ENCODE measurements at regions not wholly inside any gene's neighbourhood (a gene's known extent, or its start where the extent isn't known, plus 50 kb on each side); places are given as distances from the start of the nearest gene placed in this dataset.

GRCh38 chr14:21939836-21940235 lies 266.2 kb upstream of the OR4E1 start:
- CTCF ChIA-PET: no interaction called here
- Histone ChIP-seq H3K4me1 (ENCODE audit: control insufficient read depth, insufficient read depth, low read length) (no peaks in the 10 kb centered on the region), H3K79me2 (ENCODE audit: control insufficient read depth, insufficient read depth, low read length) (no peaks in the 10 kb centered on the region), H3K4me3 (no peak overlapping the region), H2AFZ (ENCODE audit: control insufficient read depth, low read depth, low read length) (no peak overlapping the region), H3K27ac (ENCODE audit: control insufficient read depth, insufficient read depth) (no peak overlapping the region), H3K9ac (ENCODE audit: control insufficient read depth, insufficient read depth, low read length) (no peak overlapping the region), H3K4me2 (ENCODE audit: control insufficient read depth, insufficient read depth) (no peak overlapping the region), H3K36me3 (ENCODE audit: control insufficient read depth in 2 of 2, insufficient read depth in 2 of 2, low read length in 1 of 2) (no peaks in the 10 kb centered on the region), H3K27me3 (replicated peaks in 1 of 2; ENCODE audit: control insufficient read depth in 2 of 2, insufficient read depth in 2 of 2, low read length in 1 of 2) (no peaks in the 10 kb centered on the region), H4K20me1 (ENCODE audit: control insufficient read depth, insufficient read depth) (no peaks in the 10 kb centered on the region), H3K9me3 (replicated peaks; ENCODE audit: control insufficient read depth, insufficient read depth, low read length) (no peaks in the 10 kb centered on the region)
- intact Hi-C loops (cut with micrococcal nuclease; ENCODE audit: unreplicated experiment): no loop called here
- ATAC-seq (no peak), FAIRE-seq (no peak), DNase-seq (ENCODE audit: low read depth, low spot score) (no peak)
- RAD21 ChIA-PET (ENCODE audit: unreplicated experiment): no interaction called here
- no peak for TF ChIP-seq HDAC2 (IDR thresholded peaks at IDR 0.05)
- TF ChIP-seq ZBTB40 (IDR thresholded peaks at IDR 0.05; ENCODE audit: borderline replicate concordance): no peak
- no peak for TF ChIP-seq IKZF1 (conservative IDR thresholded peaks at IDR 0.05)
- no peak for TF ChIP-seq PAX8 (IDR thresholded peaks at IDR 0.05)
- no peak for TF ChIP-seq HDAC6 (IDR thresholded peaks at IDR 0.05; ENCODE audit: unreplicated experiment)
- TF ChIP-seq BMI1 (IDR thresholded peaks at IDR 0.05; ENCODE audit: borderline replicate concordance): no peak
- in situ Hi-C loops (cut with MboI): no loop called here
- BruUV-seq (replicated peaks): no TSS peak
- 67% methylated on average over 1 of the region's 1 CpG for WGBS (ENCODE audit: insufficient coverage, insufficient replicate concordance, low lambda C conversion rate, missing lambda C conversion rate)
- SMC1A ChIA-PET (ENCODE audit: uncharacterized antibody, unreplicated experiment): no interaction called here
- POLR2A ChIA-PET: no interaction called here
